SK-N-SH (cell line): ENCODE measurements at regions not wholly inside any gene's neighbourhood (a gene's known extent, or its start where the extent isn't known, plus 50 kb on each side); places are given as distances from the start of the nearest gene placed in this dataset.

Experiments
- CTCF ChIA-PET: fragments of 300-600, 350-600 bp; formaldehyde crosslinking; extraction: SDS; loops from one replicate; lab custom pipeline; 2021; lab: Yijun Ruan, JAX
- POLR2A ChIA-PET: fragments of 350-600 bp; sonication (Branson Sonifier 250); formaldehyde crosslinking; extraction: SDS; loops from one replicate; lab custom pipeline; 2020; ENCODE audit warnings: antibody characterized with exemption, inconsistent platforms; lab: Yijun Ruan, JAX
- DNase-seq: peaks from one replicate; pipeline ENCODE4 v3.0.0; 2012
- H2AFZ ChIP-seq: fragments of 200-600 bp; sonication (generic); 2 replicates; pipeline ENCODE4 v1.8.1; 2016; ENCODE audit warnings: antibody characterized with exemption, mild to moderate bottlenecking, low read depth
- H3F3A ChIP-seq: fragments of 200-600 bp; sonication (generic); replicated peaks from 2 replicates; pipeline ENCODE3; 2016; ENCODE audit warnings: antibody characterized with exemption, mild to moderate bottlenecking; ENCODE audit not compliant: insufficient read depth
- H3K27ac ChIP-seq, 2 experiments: fragments of 200-500 bp in 1 of 2; fragments of 200-600 bp in 1 of 2; sonication (Bioruptor generic) in 1 of 2; sonication (generic), shearing (Covaris generic) in 1 of 2; 2 replicates each; pipeline versions ENCODE4 v1.5.1 to v1.6.1; 2014 to 2016; ENCODE audit warnings: low read depth in 2 of 2, inconsistent platforms in 1 of 2, low read length in 1 of 2, mild to moderate bottlenecking in 1 of 2, mixed read lengths in 1 of 2
- H3K27me3 ChIP-seq: fragments of 200-600 bp; sonication (generic), shearing (Covaris generic); 2 replicates; pipeline ENCODE4 v1.6.1; 2016; ENCODE audit warnings: mixed run types; ENCODE audit not compliant: insufficient read depth
- H3K36me3 ChIP-seq, 2 experiments: fragments of 200-500 bp in 1 of 2; fragments of 200-600 bp in 1 of 2; sonication (Bioruptor generic) in 1 of 2; sonication (generic) in 1 of 2; replicated peaks in 1 of 2; 2 replicates each; pipeline versions ENCODE3 to v1.5.1; 2014 to 2016; ENCODE audit warnings: low read length in 1 of 2, mild to moderate bottlenecking in 1 of 2; ENCODE audit not compliant: insufficient read depth in 2 of 2, control insufficient read depth in 1 of 2
- H3K4me1 ChIP-seq, 2 experiments: fragments of 200-500 bp in 1 of 2; fragments of 200-600 bp in 1 of 2; sonication (Bioruptor generic) in 1 of 2; sonication (generic), shearing (Covaris generic) in 1 of 2; 2 replicates each; pipeline versions ENCODE4 v1.5.1 to v1.6.1; 2014 to 2016; ENCODE audit warnings: low read depth in 1 of 2, low read length in 1 of 2, mixed run types in 1 of 2; ENCODE audit not compliant: insufficient read depth in 2 of 2, control insufficient read depth in 1 of 2
- H3K4me2 ChIP-seq: fragments of 200-600 bp; sonication (generic), shearing (Covaris generic); 2 replicates; pipeline ENCODE4 v1.6.1; 2017; ENCODE audit warnings: mixed run types
- H3K4me3 ChIP-seq, 2 experiments: fragments of 200-500 bp in 1 of 2; fragments of 200-600 bp in 1 of 2; sonication (Bioruptor generic) in 1 of 2; sonication (generic), shearing (Covaris generic) in 1 of 2; 2 replicates each; pipeline versions ENCODE4 v1.5.1 to v1.8.1; 2014 to 2016; ENCODE audit warnings: low read depth in 2 of 2, inconsistent platforms in 1 of 2, low read length in 1 of 2, mild to moderate bottlenecking in 1 of 2, mixed read lengths in 1 of 2, moderate library complexity in 1 of 2
- H3K79me2 ChIP-seq: fragments of 200-600 bp; sonication (generic); 2 replicates; pipeline ENCODE4 v1.8.1; 2017; ENCODE audit warnings: mild to moderate bottlenecking; ENCODE audit not compliant: insufficient read depth
- H3K9ac ChIP-seq: fragments of 200-600 bp; sonication (generic); 2 replicates; pipeline ENCODE4 v1.6.1; 2017; ENCODE audit warnings: mixed run types
- H3K9me2 ChIP-seq: fragments of 200-600 bp; sonication (generic); 2 replicates; pipeline ENCODE4 v1.6.1; 2017; ENCODE audit warnings: mixed run types
- H3K9me3 ChIP-seq: fragments of 200-600 bp; sonication (generic); 2 replicates; pipeline ENCODE4 v1.6.1; 2017; ENCODE audit warnings: mixed run types, mild to moderate bottlenecking, moderate library complexity
- H4K20me1 ChIP-seq: fragments of 200-600 bp; sonication (generic); 2 replicates; pipeline ENCODE4 v1.6.1; 2017; ENCODE audit warnings: mild to moderate bottlenecking, mixed run types; ENCODE audit not compliant: insufficient read depth
- CHD2 ChIP-seq: fragments of 150-350 bp; IDR thresholded peaks from 2 replicates; pipeline ENCODE4 v1.6.1; 2018; ENCODE audit warnings: low read length; ENCODE audit not compliant: partially characterized antibody
- EZH2phosphoT487 ChIP-seq: fragments of 200-600 bp; sonication (generic); IDR thresholded peaks from 2 replicates; pipeline ENCODE4 v1.6.1; 2017; ENCODE audit warnings: low read depth, mixed run types, mild to moderate bottlenecking, antibody characterized with exemption, moderate library complexity, borderline replicate concordance
- FOSL2 ChIP-seq: IDR thresholded peaks from 2 replicates; pipeline ENCODE4 v1.4.0; 2012; ENCODE audit warnings: low read depth, mild to moderate bottlenecking, moderate library complexity, borderline replicate concordance
- FOXJ3 ChIP-seq: sonication (generic); formaldehyde crosslinking; IDR thresholded peaks from 2 replicates; pipeline ENCODE4 v1.5.1; 2020; ENCODE audit warnings: mild to moderate bottlenecking, missing genetic modification reagents
- GABPA ChIP-seq: IDR thresholded peaks from 2 replicates; pipeline ENCODE4 v1.4.0; 2012; ENCODE audit warnings: low read depth, mild to moderate bottlenecking
- MEF2A ChIP-seq: IDR thresholded peaks from 2 replicates; pipeline ENCODE4 v1.4.0; 2012; ENCODE audit warnings: low read depth, borderline replicate concordance
- MXI1 ChIP-seq: IDR thresholded peaks from 2 replicates; pipeline ENCODE4 v1.6.1; 2012; ENCODE audit warnings: mild to moderate bottlenecking, low read depth, low read length, improper control_type of control experiment
- NRF1 ChIP-seq: IDR thresholded peaks from 2 replicates; pipeline ENCODE4 v1.6.1; 2012; ENCODE audit warnings: low read depth, mild to moderate bottlenecking, low read length
- RAD21 ChIP-seq: IDR thresholded peaks from 2 replicates; pipeline ENCODE4 v1.6.1; 2012; ENCODE audit warnings: mild to moderate bottlenecking, low read length
- RCOR1 ChIP-seq: fragments of 150-350 bp; IDR thresholded peaks from 2 replicates; pipeline ENCODE4 v1.6.1; 2017; ENCODE audit warnings: antibody characterized with exemption, low read length
- SMC3 ChIP-seq: IDR thresholded peaks from 2 replicates; pipeline ENCODE4 v1.6.1; 2012; ENCODE audit warnings: low read depth, low read length, improper control_type of control experiment
- WGBS: methylation state at CpG from one replicate; pipeline ENCODE4 v1.1.6; 2017; ENCODE audit warnings: low lambda C conversion rate; 5-methylcytosine and 5-hydroxymethylcytosine counted together
- TF ChIP-seq, protein P1 (sequence below): IDR thresholded peaks from 2 replicates; pipeline ENCODE4 v1.4.0; 2012; ENCODE audit warnings: low read depth
- TF ChIP-seq, protein P2 (sequence below): fragments of 200-600 bp; sonication (generic); IDR thresholded peaks from 2 replicates; pipeline ENCODE4 v1.6.1; 2017; ENCODE audit warnings: antibody characterized with exemption, mild to moderate bottlenecking, moderate library complexity
- TF ChIP-seq, protein P3 (sequence below): IDR thresholded peaks from 2 replicates; pipeline ENCODE4; 2012
- TF ChIP-seq, protein P4 (sequence below): fragments of 150-350 bp; IDR thresholded peaks from 2 replicates; pipeline ENCODE4 v1.6.1; 2017; ENCODE audit warnings: antibody characterized with exemption, low read length, low read depth, borderline replicate concordance
- TF ChIP-seq, protein P5 (sequence below): IDR thresholded peaks from 2 replicates; pipeline ENCODE4 v1.4.0; 2012; ENCODE audit warnings: low read depth, borderline replicate concordance

DNA sequence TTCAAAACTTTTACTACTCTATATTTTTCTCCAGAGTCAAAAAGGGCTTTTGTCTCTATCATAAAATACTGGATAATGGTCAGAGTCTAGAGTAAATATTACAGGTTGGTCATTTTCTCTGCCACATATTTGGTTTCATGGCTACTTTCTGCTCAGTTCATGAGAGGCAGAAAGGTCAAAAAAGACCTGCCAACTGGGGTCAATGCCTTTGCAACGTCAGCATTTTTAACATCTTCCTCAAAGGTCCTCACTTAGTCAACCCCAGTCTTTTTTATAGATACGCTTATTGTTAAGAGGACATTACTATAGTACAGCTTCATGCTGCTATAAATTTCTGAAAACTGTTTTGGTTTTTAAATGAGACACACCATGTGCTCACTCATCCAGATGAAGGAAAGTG lies 312.1 kb upstream of the ARHGEF26 start:
- no peak overlapping the region for H3K4me3 ChIP-seq
- H3K4me1 ChIP-seq, result no peaks in the 10 kb centered on the region
- CTCF ChIA-PET, result no interaction called here
- no peak overlapping the region for H3K9ac ChIP-seq
- no peak overlapping the region for H2AFZ ChIP-seq
- H3K4me2 ChIP-seq, result no peak overlapping the region
- no peaks in the 10 kb centered on the region for H3K27me3 ChIP-seq
- H3K9me3 ChIP-seq, result no peaks in the 10 kb centered on the region
- H3K9me2 ChIP-seq, result peaks cover 4% of the 10 kb centered on the region; the same call in 1 of the 2 replicates
- H3K79me2 ChIP-seq, result no peaks in the 10 kb centered on the region
- POLR2A ChIA-PET, result no interaction called here
- H4K20me1 ChIP-seq, result no peaks in the 10 kb centered on the region
- H3K36me3 ChIP-seq, result no peaks in the 10 kb centered on the region
- DNase-seq, result no peak
- H3F3A ChIP-seq, result no peaks in the 10 kb centered on the region
- no peak overlapping the region for H3K27ac ChIP-seq
- TF ChIP-seq, protein P1, sequence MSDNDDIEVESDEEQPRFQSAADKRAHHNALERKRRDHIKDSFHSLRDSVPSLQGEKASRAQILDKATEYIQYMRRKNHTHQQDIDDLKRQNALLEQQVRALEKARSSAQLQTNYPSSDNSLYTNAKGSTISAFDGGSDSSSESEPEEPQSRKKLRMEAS, result no peak
- WGBS, result 45% methylated on average over 2 of the region's 2 CpGs

DNA sequence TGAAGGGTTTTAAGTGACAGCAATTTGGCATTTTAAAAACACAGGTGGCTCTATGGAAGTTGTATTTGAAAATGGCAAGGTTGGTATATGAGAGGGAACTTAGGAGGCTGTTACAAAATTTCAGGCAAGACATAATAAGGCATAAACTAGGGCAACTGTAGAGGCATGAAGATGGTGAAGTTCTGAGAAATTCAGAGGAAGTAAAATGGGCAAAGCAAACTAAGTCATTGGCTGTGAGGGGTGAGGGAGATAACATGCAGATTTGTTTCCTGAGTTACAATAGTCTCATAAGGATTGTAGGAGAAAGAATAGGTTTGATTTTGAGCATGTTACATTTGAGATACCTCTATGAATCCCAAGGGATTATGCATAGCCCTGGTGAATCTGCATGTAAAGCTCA lies 302.9 kb upstream of the ARHGEF26 start:
- H3K4me3 ChIP-seq, result no peak overlapping the region
- no peaks in the 10 kb centered on the region for H3F3A ChIP-seq
- no peak overlapping the region for H2AFZ ChIP-seq
- H4K20me1 ChIP-seq, result no peaks in the 10 kb centered on the region
- ChIA-PET POLR2A (no interaction called here), CTCF (no interaction called here)
- no peaks in the 10 kb centered on the region for H3K79me2 ChIP-seq
- H3K4me2 ChIP-seq, result no peak overlapping the region
- H3K9me2 ChIP-seq, result no peaks in the 10 kb centered on the region
- TF ChIP-seq RAD21, result no peak
- H3K9ac ChIP-seq, result no peak overlapping the region
- DNase-seq, result no peak
- no peaks in the 10 kb centered on the region for H3K9me3 ChIP-seq
- no peaks in the 10 kb centered on the region for H3K27me3 ChIP-seq
- H3K36me3 ChIP-seq, result no peaks in the 10 kb centered on the region
- no peak overlapping the region for H3K27ac ChIP-seq
- no peaks in the 10 kb centered on the region for H3K4me1 ChIP-seq

DNA sequence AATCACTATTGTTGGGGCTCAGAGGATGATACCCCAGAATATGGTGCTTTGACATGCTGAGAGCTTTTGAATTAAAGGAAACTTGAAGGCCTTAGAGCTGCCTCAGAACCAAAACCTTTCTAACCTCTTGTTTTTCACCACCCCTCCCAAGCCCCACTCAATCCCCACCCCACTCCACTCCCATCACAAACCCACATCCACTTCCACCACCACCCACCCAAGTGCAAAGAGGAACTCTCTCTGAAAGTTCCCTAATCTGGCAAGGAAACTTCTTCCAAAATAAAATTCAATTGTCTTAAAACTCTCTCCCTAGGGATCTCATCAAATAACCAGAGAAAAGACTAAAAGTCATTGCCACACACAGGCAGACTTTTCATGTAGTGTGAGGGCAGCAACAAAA lies 301.2 kb upstream of the ARHGEF26 start:
- H3K27me3 ChIP-seq, result no peaks in the 10 kb centered on the region
- DNase-seq, result no peak
- no peak overlapping the region for H3K27ac ChIP-seq
- H3K36me3 ChIP-seq, result no peaks in the 10 kb centered on the region
- H3F3A ChIP-seq, result no peaks in the 10 kb centered on the region
- H4K20me1 ChIP-seq, result no peaks in the 10 kb centered on the region
- TF ChIP-seq EZH2phosphoT487, result no peak
- TF ChIP-seq, protein P1, result no peak
- TF ChIP-seq MXI1, result no peak
- TF ChIP-seq FOXJ3 (CRISPR knock-in tag), result no peak
- TF ChIP-seq NRF1, result no peak
- TF ChIP-seq, protein P2, sequence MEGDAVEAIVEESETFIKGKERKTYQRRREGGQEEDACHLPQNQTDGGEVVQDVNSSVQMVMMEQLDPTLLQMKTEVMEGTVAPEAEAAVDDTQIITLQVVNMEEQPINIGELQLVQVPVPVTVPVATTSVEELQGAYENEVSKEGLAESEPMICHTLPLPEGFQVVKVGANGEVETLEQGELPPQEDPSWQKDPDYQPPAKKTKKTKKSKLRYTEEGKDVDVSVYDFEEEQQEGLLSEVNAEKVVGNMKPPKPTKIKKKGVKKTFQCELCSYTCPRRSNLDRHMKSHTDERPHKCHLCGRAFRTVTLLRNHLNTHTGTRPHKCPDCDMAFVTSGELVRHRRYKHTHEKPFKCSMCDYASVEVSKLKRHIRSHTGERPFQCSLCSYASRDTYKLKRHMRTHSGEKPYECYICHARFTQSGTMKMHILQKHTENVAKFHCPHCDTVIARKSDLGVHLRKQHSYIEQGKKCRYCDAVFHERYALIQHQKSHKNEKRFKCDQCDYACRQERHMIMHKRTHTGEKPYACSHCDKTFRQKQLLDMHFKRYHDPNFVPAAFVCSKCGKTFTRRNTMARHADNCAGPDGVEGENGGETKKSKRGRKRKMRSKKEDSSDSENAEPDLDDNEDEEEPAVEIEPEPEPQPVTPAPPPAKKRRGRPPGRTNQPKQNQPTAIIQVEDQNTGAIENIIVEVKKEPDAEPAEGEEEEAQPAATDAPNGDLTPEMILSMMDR, result no peak
- TF ChIP-seq, protein P3, sequence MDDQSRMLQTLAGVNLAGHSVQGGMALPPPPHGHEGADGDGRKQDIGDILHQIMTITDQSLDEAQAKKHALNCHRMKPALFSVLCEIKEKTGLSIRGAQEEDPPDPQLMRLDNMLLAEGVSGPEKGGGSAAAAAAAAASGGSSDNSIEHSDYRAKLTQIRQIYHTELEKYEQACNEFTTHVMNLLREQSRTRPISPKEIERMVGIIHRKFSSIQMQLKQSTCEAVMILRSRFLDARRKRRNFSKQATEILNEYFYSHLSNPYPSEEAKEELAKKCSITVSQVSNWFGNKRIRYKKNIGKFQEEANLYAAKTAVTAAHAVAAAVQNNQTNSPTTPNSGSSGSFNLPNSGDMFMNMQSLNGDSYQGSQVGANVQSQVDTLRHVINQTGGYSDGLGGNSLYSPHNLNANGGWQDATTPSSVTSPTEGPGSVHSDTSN, result no peak
- no peak for TF ChIP-seq CHD2
- no peak for TF ChIP-seq FOSL2
- TF ChIP-seq, protein P4, sequence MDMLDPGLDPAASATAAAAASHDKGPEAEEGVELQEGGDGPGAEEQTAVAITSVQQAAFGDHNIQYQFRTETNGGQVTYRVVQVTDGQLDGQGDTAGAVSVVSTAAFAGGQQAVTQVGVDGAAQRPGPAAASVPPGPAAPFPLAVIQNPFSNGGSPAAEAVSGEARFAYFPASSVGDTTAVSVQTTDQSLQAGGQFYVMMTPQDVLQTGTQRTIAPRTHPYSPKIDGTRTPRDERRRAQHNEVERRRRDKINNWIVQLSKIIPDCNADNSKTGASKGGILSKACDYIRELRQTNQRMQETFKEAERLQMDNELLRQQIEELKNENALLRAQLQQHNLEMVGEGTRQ, result no peak
- no peak for TF ChIP-seq RCOR1
- TF ChIP-seq GABPA, result no peak
- no peak for TF ChIP-seq MEF2A
- TF ChIP-seq SMC3, result no peak
- TF ChIP-seq, protein P5, sequence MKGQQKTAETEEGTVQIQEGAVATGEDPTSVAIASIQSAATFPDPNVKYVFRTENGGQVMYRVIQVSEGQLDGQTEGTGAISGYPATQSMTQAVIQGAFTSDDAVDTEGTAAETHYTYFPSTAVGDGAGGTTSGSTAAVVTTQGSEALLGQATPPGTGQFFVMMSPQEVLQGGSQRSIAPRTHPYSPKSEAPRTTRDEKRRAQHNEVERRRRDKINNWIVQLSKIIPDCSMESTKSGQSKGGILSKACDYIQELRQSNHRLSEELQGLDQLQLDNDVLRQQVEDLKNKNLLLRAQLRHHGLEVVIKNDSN, result no peak
- no peaks in the 10 kb centered on the region for H3K79me2 ChIP-seq
- H3K9ac ChIP-seq, result no peak overlapping the region
- H3K4me1 ChIP-seq, result no peaks in the 10 kb centered on the region
- no peak overlapping the region for H3K4me3 ChIP-seq
- ChIA-PET POLR2A (no interaction called here), CTCF (no interaction called here)
- no peaks in the 10 kb centered on the region for H3K9me3 ChIP-seq
- no peak overlapping the region for H2AFZ ChIP-seq
- no peaks in the 10 kb centered on the region for H3K9me2 ChIP-seq
- H3K4me2 ChIP-seq, result no peak overlapping the region
